Glutamatergic neuron (in vitro differentiated cells): ENCODE measurements at regions not wholly inside any gene's neighbourhood (a gene's known extent, or its start where the extent isn't known, plus 50 kb on each side); places are given as distances from the start of the nearest gene placed in this dataset.
A peak's percentile ranks its signal among the peaks of the same experiment; 100 is the strongest.

ENCODE experiments used
- DNase-seq: peaks from one replicate; pipeline ENCODE4 v3.0.0; 2022
- H3K27ac Mint-ChIP-seq: one replicate; pipeline ENCODE4 v1.8.0; 2020; ENCODE audit warnings: mild to moderate bottlenecking, mixed read lengths, inconsistent platforms; ENCODE audit not compliant: unreplicated experiment
- H3K27me3 Mint-ChIP-seq: one replicate; pipeline ENCODE4 v1.8.0; 2020; ENCODE audit warnings: mild to moderate bottlenecking, moderate library complexity, mixed read lengths, inconsistent platforms; ENCODE audit not compliant: unreplicated experiment
- H3K36me3 Mint-ChIP-seq: one replicate; pipeline ENCODE4 v1.8.0; 2020; ENCODE audit warnings: mild to moderate bottlenecking, mixed read lengths, inconsistent platforms; ENCODE audit not compliant: unreplicated experiment
- H3K4me1 Mint-ChIP-seq: one replicate; pipeline ENCODE4 v1.8.0; 2020; ENCODE audit warnings: mild to moderate bottlenecking, low read depth, mixed read lengths, inconsistent platforms; ENCODE audit not compliant: unreplicated experiment
- H3K4me3 Mint-ChIP-seq: one replicate; pipeline ENCODE4 v1.8.0; 2020; ENCODE audit warnings: mild to moderate bottlenecking, mixed read lengths, inconsistent platforms; ENCODE audit not compliant: unreplicated experiment
- H3K9me3 Mint-ChIP-seq: one replicate; pipeline ENCODE4 v1.8.0; 2020; ENCODE audit warnings: mild to moderate bottlenecking, moderate library complexity, mixed read lengths, inconsistent platforms; ENCODE audit not compliant: unreplicated experiment
- CTCF ChIP-seq: fragments of 200-600 bp; sonication (generic); IDR thresholded peaks from one replicate; pipeline ENCODE4 v1.5.0; 2021; ENCODE audit not compliant: partially characterized antibody, unreplicated experiment

- Mint-ChIP-seq H3K36me3 (no peaks in the 10 kb centered on the region), H3K4me1 (no peaks in the 10 kb centered on the region), H3K9me3 (no peaks in the 10 kb centered on the region), H3K4me3 (no peak overlapping the region), H3K27ac (no peak overlapping the region), H3K27me3 (no peaks in the 10 kb centered on the region)
- no peak for TF ChIP-seq CTCF
- no peak for DNase-seq
Observed at GRCh38 chr4:33057736-33058135, 2337.6 kb downstream of the PCDH7 start.

GRCh38 chr4:33058998-33059397 lies 2338.8 kb downstream of the PCDH7 start:
- H3K4me1 Mint-ChIP-seq, result no peaks in the 10 kb centered on the region
- H3K27ac Mint-ChIP-seq, result peak overlapping the region; percentile 1
- H3K4me3 Mint-ChIP-seq, result no peak overlapping the region
- no peaks in the 10 kb centered on the region for H3K9me3 Mint-ChIP-seq
- no peaks in the 10 kb centered on the region for H3K36me3 Mint-ChIP-seq
- H3K27me3 Mint-ChIP-seq, result no peaks in the 10 kb centered on the region
- no peak for TF ChIP-seq CTCF
- no peak for DNase-seq

- no peak overlapping the region for H3K4me3 Mint-ChIP-seq
- H3K9me3 Mint-ChIP-seq, result no peaks in the 10 kb centered on the region
- peaks cover 6% of the 10 kb centered on the region for H3K4me1 Mint-ChIP-seq
- peak; percentile 76 for DNase-seq
- H3K27me3 Mint-ChIP-seq, result no peaks in the 10 kb centered on the region
- peak; percentile 93 for TF ChIP-seq CTCF
- H3K27ac Mint-ChIP-seq, result no peak overlapping the region
- H3K36me3 Mint-ChIP-seq, result no peaks in the 10 kb centered on the region
Observed at GRCh38 chr4:33060674-33061542, 2340.7 kb downstream of the PCDH7 start.

- no peak for TF ChIP-seq CTCF
- Mint-ChIP-seq H3K4me1 (peaks cover 6% of the 10 kb centered on the region), H3K9me3 (no peaks in the 10 kb centered on the region), H3K4me3 (no peak overlapping the region), H3K27me3 (no peaks in the 10 kb centered on the region), H3K36me3 (no peaks in the 10 kb centered on the region), H3K27ac (no peak overlapping the region)
- no peak for DNase-seq
Observed at GRCh38 chr4:33061727-33062126, 2341.6 kb downstream of the PCDH7 start.

- no peak overlapping the region for H3K27ac Mint-ChIP-seq
- DNase-seq, result no peak
- peaks cover 6% of the 10 kb centered on the region for H3K4me1 Mint-ChIP-seq
- no peaks in the 10 kb centered on the region for H3K9me3 Mint-ChIP-seq
- H3K4me3 Mint-ChIP-seq, result no peak overlapping the region
- H3K27me3 Mint-ChIP-seq, result no peaks in the 10 kb centered on the region
- no peak for TF ChIP-seq CTCF
- H3K36me3 Mint-ChIP-seq, result no peaks in the 10 kb centered on the region
Observed at GRCh38 chr4:33062155-33062806, 2342.1 kb downstream of the PCDH7 start.
